HG02970 (cell line): ENCODE measurements at regions not wholly inside any gene's neighbourhood (a gene's known extent, or its start where the extent isn't known, plus 50 kb on each side); places are given as distances from the start of the nearest gene placed in this dataset.
A peak's percentile ranks its signal among the peaks of the same experiment; 100 is the strongest.

Source experiments
- ATAC-seq: cut with Tn5 transposase; IDR thresholded peaks from one replicate; pipeline ENCODE4 v1.9.1; 2021; ENCODE audit warnings: mild to moderate bottlenecking, moderate library complexity, moderate number of reproducible peaks; ENCODE audit not compliant: unreplicated experiment, low FRiP score

GRCh38 chr5:97907646-97908400 lies 724.8 kb upstream of the RIOK2 start:
- no peak for ATAC-seq

GRCh38 chr5:97909541-97909940 lies 726.5 kb upstream of the RIOK2 start:
- no peak for ATAC-seq

DNA sequence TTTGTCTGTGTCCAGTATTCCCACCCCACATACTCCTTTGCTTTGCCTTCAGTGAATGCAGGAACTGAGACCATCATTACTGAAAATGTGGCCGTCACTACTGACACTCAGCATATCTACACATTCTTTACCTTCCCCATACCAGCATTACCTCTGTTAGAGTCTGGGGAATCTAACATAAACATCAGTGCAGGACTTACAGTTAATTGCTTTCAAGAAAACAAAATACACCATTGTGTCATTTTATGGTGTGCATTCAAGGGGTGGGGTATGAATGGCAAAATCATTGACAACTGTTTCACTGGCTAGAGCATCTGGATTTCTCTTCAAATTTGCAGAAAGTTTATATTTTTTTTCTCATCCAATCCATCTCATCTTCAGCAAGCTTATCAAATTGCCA lies 731.4 kb upstream of the RIOK2 start:
- ATAC-seq: no peak

- no peak for ATAC-seq
Observed at GRCh38 chr5:97915106-97915505, 732.1 kb upstream of the RIOK2 start.

DNA sequence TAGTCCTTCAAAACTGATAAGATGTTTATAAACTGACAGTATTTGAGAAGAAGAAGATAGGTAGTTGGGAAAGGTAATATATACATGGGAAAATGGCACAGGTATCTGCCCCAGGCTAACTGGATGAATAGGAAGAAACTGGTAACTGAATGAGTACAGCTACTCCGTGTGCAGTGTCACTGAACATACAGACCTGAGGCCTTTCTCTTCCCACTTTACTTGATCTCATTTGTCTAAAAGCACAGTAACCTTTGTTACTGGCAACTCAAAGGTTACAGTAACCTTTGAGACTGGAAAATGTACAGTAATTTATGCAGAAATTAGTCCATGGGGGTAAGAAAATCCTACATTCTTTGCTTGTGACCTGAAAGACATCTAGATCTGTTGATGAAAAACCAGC lies 735.0 kb upstream of the RIOK2 start:
- ATAC-seq: no peak

GRCh38 chr5:97918620-97919019 lies 735.6 kb upstream of the RIOK2 start:
- ATAC-seq: no peak

- no peak for ATAC-seq
Observed at GRCh38 chr5:97919719-97920118, 736.7 kb upstream of the RIOK2 start.

DNA sequence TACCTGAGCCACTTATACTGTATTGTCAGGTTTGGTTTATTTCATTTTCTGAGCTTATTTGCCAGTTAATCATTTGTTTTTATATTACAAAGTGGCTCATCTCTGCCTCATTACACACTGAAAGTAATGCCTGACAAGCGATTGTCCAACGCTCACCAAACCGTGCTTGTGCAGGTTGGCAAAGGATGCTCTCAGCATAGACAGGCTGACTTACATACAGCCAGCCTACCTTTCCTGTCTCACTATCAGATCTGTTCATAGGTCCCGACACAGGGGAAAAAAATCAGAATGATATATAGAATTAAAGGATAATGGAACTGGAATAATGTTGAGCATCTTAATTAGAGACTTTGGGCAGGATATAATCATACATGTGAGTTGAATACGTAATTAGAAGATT lies 739.7 kb upstream of the RIOK2 start:
- no peak for ATAC-seq

DNA sequence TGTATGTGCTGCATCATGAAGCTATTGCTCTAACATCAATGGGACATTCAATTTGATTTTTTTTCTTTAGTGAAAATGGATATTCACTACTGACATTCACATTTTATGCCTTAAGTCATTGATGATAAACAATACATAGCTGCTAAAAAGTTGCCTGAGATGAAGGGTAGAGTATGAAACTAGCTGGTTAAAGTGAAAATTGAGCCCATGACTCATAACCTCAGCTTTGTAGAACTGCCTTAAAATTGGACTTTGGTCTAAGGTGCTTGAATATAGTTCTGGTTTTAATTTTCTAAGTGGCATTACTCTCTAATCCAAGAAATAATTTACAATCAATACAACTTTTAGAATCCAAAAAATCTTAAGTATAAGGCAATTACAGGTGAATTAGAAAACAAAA lies 740.4 kb upstream of the RIOK2 start:
- ATAC-seq: peak; percentile 55

DNA sequence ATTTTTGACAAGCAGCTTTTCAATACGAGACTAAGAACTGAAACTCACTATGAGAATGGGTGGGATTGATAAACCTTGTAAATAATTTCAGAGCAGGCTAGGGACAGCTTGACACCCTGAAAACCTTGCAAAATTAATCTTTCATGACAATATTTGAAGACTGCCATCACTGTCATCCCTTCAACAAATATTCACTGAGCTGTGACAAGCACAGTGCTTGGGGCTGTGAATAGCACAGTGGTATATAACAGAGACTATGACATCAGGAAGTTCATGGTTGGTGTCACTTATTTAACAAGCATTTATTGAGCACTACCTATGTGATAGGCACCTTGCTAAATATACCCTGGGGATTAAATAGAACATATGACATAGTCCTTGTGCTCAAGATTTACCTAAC lies 741.0 kb upstream of the RIOK2 start:
- no peak for ATAC-seq

GRCh38 chr5:97929383-97929782 lies 746.3 kb upstream of the RIOK2 start:
- no peak for ATAC-seq

GRCh38 chr5:97931829-97932228 lies 748.8 kb upstream of the RIOK2 start:
- ATAC-seq: no peak

DNA sequence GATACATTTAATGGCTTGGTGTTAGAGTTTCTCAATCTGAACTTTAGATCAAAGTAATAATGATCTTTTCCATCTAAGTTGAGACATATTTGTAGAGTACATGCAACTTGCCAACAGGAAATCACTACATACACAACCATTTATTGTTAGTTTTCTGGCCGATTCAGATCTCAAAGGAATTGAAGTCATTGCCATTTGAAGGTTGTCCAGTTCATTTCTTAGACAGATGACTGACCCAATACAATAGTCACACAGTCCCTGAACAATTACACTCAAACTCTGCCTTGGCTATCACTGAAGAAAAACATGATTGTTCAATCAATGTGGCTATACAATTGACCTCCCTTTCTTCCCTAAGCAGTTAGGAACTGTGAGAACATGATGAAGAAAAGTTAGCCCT lies 753.2 kb upstream of the RIOK2 start:
- ATAC-seq: no peak

GRCh38 chr5:97937846-97938245 lies 754.8 kb upstream of the RIOK2 start:
- ATAC-seq: no peak

- ATAC-seq: no peak
Observed at GRCh38 chr5:97943036-97943435, 760.0 kb upstream of the RIOK2 start.

- no peak for ATAC-seq
Observed at GRCh38 chr5:97951139-97951538, 768.1 kb upstream of the RIOK2 start.

DNA sequence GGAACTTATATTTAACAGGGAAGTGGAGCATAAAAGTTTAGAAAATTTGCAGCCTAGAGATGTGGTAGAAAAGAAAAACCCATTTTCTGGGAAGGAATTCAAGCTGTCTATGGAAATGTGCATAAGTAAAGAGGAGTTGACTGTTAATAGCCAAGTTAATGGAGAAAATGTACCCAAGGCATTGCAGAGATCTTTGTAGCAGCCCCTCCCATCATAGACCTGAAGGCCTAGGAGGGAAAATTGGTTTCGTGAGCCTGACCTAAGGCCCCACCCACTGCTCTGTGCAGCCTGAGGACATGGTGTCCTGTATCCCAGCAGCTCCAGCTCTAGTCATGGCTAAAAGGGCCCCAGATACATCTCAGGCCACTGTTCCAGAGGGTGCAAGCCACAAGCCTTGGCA lies 772.4 kb upstream of the RIOK2 start:
- no peak for ATAC-seq

DNA sequence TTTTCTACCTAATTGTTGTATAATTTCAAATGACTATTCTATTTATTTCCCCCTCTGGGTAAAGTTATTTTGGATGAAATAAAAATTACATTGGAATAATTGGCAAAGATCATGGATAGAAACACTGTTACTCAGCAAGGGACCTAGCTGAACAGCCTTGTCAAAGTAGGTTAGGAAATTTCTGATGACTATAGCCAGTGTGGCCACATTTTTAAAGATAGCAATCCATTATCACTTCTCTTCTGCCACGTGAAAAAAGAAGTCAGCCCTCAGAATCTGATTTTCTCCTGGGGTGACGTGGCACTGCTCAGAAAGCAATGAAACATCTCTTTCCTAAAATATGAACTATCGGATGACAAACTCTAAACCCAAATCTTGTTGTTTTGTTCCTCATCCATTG lies 784.2 kb upstream of the RIOK2 start:
- ATAC-seq: no peak

GRCh38 chr5:97968346-97968745 lies 785.3 kb upstream of the RIOK2 start:
- ATAC-seq: no peak

DNA sequence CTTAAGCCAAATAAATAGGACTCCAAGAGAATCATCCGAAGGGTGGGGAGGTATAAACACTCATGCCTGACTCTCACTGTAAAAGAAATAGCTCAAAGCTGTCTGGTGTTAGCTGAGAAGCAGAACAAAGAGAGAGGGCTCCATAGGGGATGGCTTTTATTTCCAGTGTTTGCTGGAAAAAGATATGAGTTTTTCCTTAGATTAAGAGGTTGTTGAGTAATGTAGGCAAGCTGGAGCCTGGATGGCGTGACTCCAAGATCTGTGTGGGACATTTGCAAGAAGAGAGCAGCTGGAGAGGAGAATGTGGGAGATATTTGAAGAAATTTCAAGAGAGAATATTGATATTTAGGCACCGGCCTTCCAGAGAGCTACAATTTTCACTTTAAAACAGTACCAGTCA lies 793.7 kb upstream of the RGMB start:
- ATAC-seq: no peak

- ATAC-seq: no peak
Observed at GRCh38 chr5:97980291-97980690, 793.2 kb upstream of the RGMB start.

DNA sequence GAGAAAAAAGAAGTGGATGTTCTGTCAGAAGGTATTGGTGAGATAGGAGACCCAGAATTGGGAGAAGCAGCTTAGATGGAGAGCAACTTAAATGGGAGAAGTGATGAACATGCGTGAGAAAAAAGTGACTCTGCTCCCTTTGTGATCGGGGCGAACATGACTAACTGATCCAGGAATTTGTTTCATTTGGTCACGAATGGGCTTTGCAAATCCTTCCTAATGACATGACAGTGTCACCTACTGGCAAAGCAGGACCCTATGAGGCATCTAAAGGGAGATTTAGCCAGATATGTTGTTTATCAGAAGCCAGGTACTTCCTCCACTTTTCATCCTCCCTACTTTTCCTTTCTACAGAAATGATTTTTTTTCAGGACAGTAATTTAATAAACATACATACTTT lies 787.4 kb upstream of the RGMB start:
- no peak for ATAC-seq

- no peak for ATAC-seq
Observed at GRCh38 chr5:97991236-97991635, 782.2 kb upstream of the RGMB start.
